T-cell (primary cell): ENCODE measurements at regions not wholly inside any gene's neighbourhood (a gene's known extent, or its start where the extent isn't known, plus 50 kb on each side); places are given as distances from the start of the nearest gene placed in this dataset.

Experiments used
- ATAC-seq, 4 experiments: fragments of 200-7000 bp in 3 of 4; fragments of 150-1000 bp in 1 of 4; cut with Tn5 transposase; replicated peaks in 1 of 4; 1 replicate in 3 of 4; 2 replicates in 1 of 4; pipeline ENCODE4 v1.10.0; 2021; ENCODE audit warnings: moderate library complexity in 3 of 4, mild to moderate bottlenecking in 2 of 4, moderate number of reproducible peaks in 1 of 4
- CTCF ChIA-PET, 2 donors: fragments of 300-600 bp; sonication (Branson Sonifier 250); formaldehyde crosslinking; loops; one replicate each; lab custom pipeline; 2022; ENCODE audit warnings: antibody characterized with exemption in 2 of 2; lab: Charles Lee
- POLR2A ChIA-PET, 2 donors: fragments of 300-600 bp; sonication (Branson Sonifier 250); formaldehyde crosslinking; loops; one replicate each; lab custom pipeline; 2022; ENCODE audit warnings: antibody characterized with exemption in 2 of 2; lab: Charles Lee
- DNase-seq, 35 experiments: peaks; one replicate each; pipeline versions ENCODE4 v3.0.0 to v3.0.0-alpha.2; 2013 to 2023
- H3K27ac ChIP-seq: one replicate; pipeline ENCODE4 v1.5.1; 2013; ENCODE audit warnings: low read length
- H3K27me3 ChIP-seq, 2 experiments: replicated peaks in 1 of 2; 1 replicate in 1 of 2; 2 replicates in 1 of 2; pipeline versions ENCODE4 v1.6.1 to v1.7.0; 2013; ENCODE audit warnings: low read length in 1 of 2, mixed read lengths in 1 of 2; ENCODE audit not compliant: control insufficient read depth in 2 of 2, insufficient read depth in 2 of 2; ENCODE audit errors: extremely low read depth in 1 of 2
- H3K36me3 ChIP-seq, 2 donors: 1 replicate in 1 of 2; 2 replicates in 1 of 2; pipeline versions ENCODE4 v1.6.1 to v1.7.0; 2013; ENCODE audit warnings: low read length in 1 of 2; ENCODE audit not compliant: control insufficient read depth in 2 of 2, insufficient read depth in 1 of 2; ENCODE audit errors: extremely low read depth in 1 of 2
- H3K4me1 ChIP-seq, 2 experiments: 1 replicate in 1 of 2; 2 replicates in 1 of 2; pipeline versions ENCODE4 v1.6.1 to v1.7.0; 2013; ENCODE audit warnings: low read length in 2 of 2, mixed read lengths in 1 of 2; ENCODE audit not compliant: insufficient read depth in 2 of 2, control insufficient read depth in 1 of 2; ENCODE audit errors: extremely low read depth in 1 of 2
- H3K4me3 ChIP-seq, 2 donors: 1 replicate in 1 of 2; 2 replicates in 1 of 2; pipeline versions ENCODE4 v1.5.1 to v1.7.0; 2013; ENCODE audit warnings: mild to moderate bottlenecking in 2 of 2, low read length in 1 of 2, moderate library complexity in 1 of 2; ENCODE audit not compliant: control insufficient read depth in 1 of 2; ENCODE audit errors: extremely low read depth in 1 of 2
- H3K9me3 ChIP-seq: 2 replicates; pipeline ENCODE4 v1.7.0; 2013
- H3K27ac Mint-ChIP-seq, 2 donors: one replicate each; pipeline ENCODE4 v1.8.0; 2020 to 2021; ENCODE audit warnings: mild to moderate bottlenecking in 2 of 2, mixed read lengths in 2 of 2
- H3K27me3 Mint-ChIP-seq, 2 donors: one replicate each; pipeline ENCODE4 v1.8.0; 2021 to 2022; ENCODE audit warnings: mixed read lengths in 2 of 2
- H3K36me3 Mint-ChIP-seq: one replicate; pipeline ENCODE4 v1.8.0; 2021; ENCODE audit warnings: mixed read lengths
- H3K4me1 Mint-ChIP-seq, 3 donors: one replicate each; pipeline ENCODE4 v1.8.0; 2020 to 2022; ENCODE audit warnings: mixed read lengths in 3 of 3, mild to moderate bottlenecking in 1 of 3
- H3K4me3 Mint-ChIP-seq, 3 donors: one replicate each; pipeline ENCODE4 v1.8.0; 2020 to 2022; ENCODE audit warnings: mild to moderate bottlenecking in 3 of 3, mixed read lengths in 3 of 3, moderate library complexity in 3 of 3
- H3K9me3 Mint-ChIP-seq, 3 donors: one replicate each; pipeline ENCODE4 v1.8.0; 2020 to 2022; ENCODE audit warnings: mixed read lengths in 3 of 3
- WGBS: methylation state at CpG from one replicate; pipeline ENCODE4 v1.1.5; 2013; ENCODE audit warnings: missing lambda C conversion rate; ENCODE audit not compliant: insufficient coverage; 5-methylcytosine and 5-hydroxymethylcytosine counted together

GRCh38 chr3:72664184-72664975, 183.9 kb downstream of the SHQ1 start:
- Histone ChIP-seq H3K27me3 (peaks cover 0 to 13% of the 10 kb centered on the region in 2 experiments), H3K4me3 (no peak overlapping the region), H3K9me3 (no peaks in the 10 kb centered on the region), H3K36me3 (no peaks in the 10 kb centered on the region), H3K4me1 (no peaks in the 10 kb centered on the region), H3K27ac (no peak overlapping the region)
- Mint-ChIP-seq H3K27ac (no peak overlapping the region), H3K4me3 (no peak overlapping the region), H3K9me3 (no peaks in the 10 kb centered on the region), H3K27me3 (no peaks in the 10 kb centered on the region), H3K36me3 (no peaks in the 10 kb centered on the region), H3K4me1 (peaks cover 0 to 8% (median 0%) of the 10 kb centered on the region in 3 donors)
- WGBS: 82% methylated on average over 2 of the region's 3 CpGs
- DNase-seq: no peak
- CTCF ChIA-PET: interaction anchor here (0.5 to 5.5 kb wide), 9 partner anchors 27 to 393 kb away, joined by 3 to 123 read pairs (median 13); no protein-coding TSS in a partner anchor
- ATAC-seq: no peak
- POLR2A ChIA-PET: interaction anchor here (0.5 to 1.4 kb wide), 3 partner anchors 45 to 159 kb away, joined by 3 to 6 read pairs (median 6); no protein-coding TSS in a partner anchor

GRCh38 chr3:72663429-72663828, 184.8 kb downstream of the SHQ1 start:
- no peak overlapping the region for H3K27ac Mint-ChIP-seq
- WGBS: no CpG with 5 or more reads among the region's 4 CpGs
- Histone ChIP-seq H3K4me1 (no peaks in the 10 kb centered on the region), H3K27ac (no peak overlapping the region), H3K9me3 (no peaks in the 10 kb centered on the region), H3K27me3 (peaks cover 0 to 13% of the 10 kb centered on the region in 2 experiments), H3K4me3 (no peak overlapping the region), H3K36me3 (no peaks in the 10 kb centered on the region)
- CTCF ChIA-PET: interaction anchor here in 1 of 2 donors (0.6 to 5.5 kb wide), 2 partner anchors 157 to 382 kb away, joined by 3 to 123 read pairs; no protein-coding TSS in a partner anchor
- H3K36me3 Mint-ChIP-seq: no peaks in the 10 kb centered on the region
- ATAC-seq (no peak), DNase-seq (no peak)
- H3K27me3 Mint-ChIP-seq: no peaks in the 10 kb centered on the region
- peaks cover 4 to 15% (median 4%) of the 10 kb centered on the region in 3 donors for H3K4me1 Mint-ChIP-seq
- no peak overlapping the region for H3K4me3 Mint-ChIP-seq
- no peaks in the 10 kb centered on the region for H3K9me3 Mint-ChIP-seq
- POLR2A ChIA-PET: interaction anchor here (0.5 to 0.6 kb wide), 2 partner anchors 46 to 160 kb away, joined by 6 read pairs; no protein-coding TSS in a partner anchor

GRCh38 chr3:72661115-72661457, 187.2 kb downstream of the SHQ1 start:
- Mint-ChIP-seq H3K9me3 (no peaks in the 10 kb centered on the region), H3K4me1 (peaks cover 17 to 28% (median 18%) of the 10 kb centered on the region in 3 donors), H3K27me3 (peaks cover 0 to 2% of the 10 kb centered on the region in 2 donors), H3K36me3 (no peaks in the 10 kb centered on the region), H3K4me3 (no peak overlapping the region), H3K27ac (no peak overlapping the region)
- H3K4me1 ChIP-seq: peaks cover 7 to 8% of the 10 kb centered on the region in 2 experiments
- ATAC-seq (no peak), DNase-seq (no peak)
- no peaks in the 10 kb centered on the region for H3K9me3 ChIP-seq
- 88% methylated on average over 2 of the region's 2 CpGs for WGBS
- ChIA-PET POLR2A (no interaction called here), CTCF (no interaction called here)
- no peak overlapping the region for H3K27ac ChIP-seq
- H3K4me3 ChIP-seq: no peak overlapping the region
- H3K27me3 ChIP-seq: peaks cover 0 to 17% of the 10 kb centered on the region in 2 experiments
- H3K36me3 ChIP-seq: no peaks in the 10 kb centered on the region

GRCh38 chr3:72660270-72661114, 187.8 kb downstream of the SHQ1 start:
- Histone ChIP-seq H3K4me3 (no peak overlapping the region), H3K27ac (no peak overlapping the region), H3K27me3 (peaks cover 0 to 23% of the 10 kb centered on the region in 2 experiments), H3K4me1 (peaks cover 7 to 8% of the 10 kb centered on the region in 2 experiments), H3K36me3 (no peaks in the 10 kb centered on the region), H3K9me3 (no peaks in the 10 kb centered on the region)
- no peak overlapping the region for H3K4me3 Mint-ChIP-seq
- 93% methylated on average over 5 of the region's 5 CpGs for WGBS
- H3K9me3 Mint-ChIP-seq: no peaks in the 10 kb centered on the region
- no peaks in the 10 kb centered on the region for H3K36me3 Mint-ChIP-seq
- H3K27ac Mint-ChIP-seq: no peak overlapping the region
- peaks cover 0 to 5% of the 10 kb centered on the region in 2 donors for H3K27me3 Mint-ChIP-seq
- H3K4me1 Mint-ChIP-seq: peaks cover 17 to 28% (median 18%) of the 10 kb centered on the region in 3 donors
- ChIA-PET CTCF (interaction anchor here (0.5 to 1.0 kb wide), 2 partner anchors 162 to 1041 kb away, joined by 4 to 5 read pairs; no protein-coding TSS in a partner anchor), POLR2A (no interaction called here)
- ATAC-seq: no peak
- no peak for DNase-seq

- CTCF ChIA-PET: no interaction called here
Observed at GRCh38 chr3:72659596-72659995, 188.6 kb downstream of the SHQ1 start.

GRCh38 chr3:72659188-72659587, 189.1 kb downstream of the SHQ1 start:
- POLR2A ChIA-PET: no interaction called here
- Mint-ChIP-seq H3K27me3 (peaks cover 5 to 9% of the 10 kb centered on the region in 2 donors), H3K27ac (no peak overlapping the region), H3K9me3 (no peaks in the 10 kb centered on the region), H3K4me3 (no peak overlapping the region), H3K36me3 (no peaks in the 10 kb centered on the region), H3K4me1 (peaks cover 18 to 28% (median 19%) of the 10 kb centered on the region in 3 donors)
- WGBS: 96% methylated on average over 4 of the region's 5 CpGs
- ATAC-seq (no peak), DNase-seq (no peak)
- no peaks in the 10 kb centered on the region for H3K9me3 ChIP-seq
- no peak overlapping the region for H3K27ac ChIP-seq
- no peaks in the 10 kb centered on the region for H3K36me3 ChIP-seq
- H3K4me3 ChIP-seq: no peak overlapping the region
- peaks cover 7 to 13% of the 10 kb centered on the region in 2 experiments for H3K4me1 ChIP-seq
- H3K27me3 ChIP-seq: peaks cover 0 to 27% of the 10 kb centered on the region in 2 experiments
- CTCF ChIA-PET: interaction anchor here in 1 of 2 donors (1.5 kb wide), 1 partner anchor 7 kb away, joined by 5 read pairs; no protein-coding TSS in a partner anchor

More at GRCh38 chr3:72659596-72659995, 188.6 kb downstream of the SHQ1 start:
- no peak overlapping the region for H3K4me3 ChIP-seq
- Mint-ChIP-seq H3K4me3 (no peak overlapping the region), H3K27me3 (peaks cover 5 to 9% of the 10 kb centered on the region in 2 donors), H3K36me3 (no peaks in the 10 kb centered on the region), H3K4me1 (peaks cover 18 to 28% (median 19%) of the 10 kb centered on the region in 3 donors), H3K9me3 (no peaks in the 10 kb centered on the region), H3K27ac (no peak overlapping the region)
- ATAC-seq (no peak), DNase-seq (no peak)
- WGBS: 67% methylated on average over 3 of the region's 3 CpGs
- H3K36me3 ChIP-seq: no peaks in the 10 kb centered on the region
- POLR2A ChIA-PET: no interaction called here
- H3K4me1 ChIP-seq: peaks cover 7 to 13% of the 10 kb centered on the region in 2 experiments
- peaks cover 0 to 27% of the 10 kb centered on the region in 2 experiments for H3K27me3 ChIP-seq
- H3K9me3 ChIP-seq: no peaks in the 10 kb centered on the region
- no peak overlapping the region for H3K27ac ChIP-seq
